Neuronal stem cell (in vitro differentiated cells): ENCODE measurements at regions not wholly inside any gene's neighbourhood (a gene's known extent, or its start where the extent isn't known, plus 50 kb on each side); places are given as distances from the start of the nearest gene placed in this dataset.
A peak's percentile ranks its signal among the peaks of the same experiment; 100 is the strongest.

ENCODE experiments used
- DNase-seq: peaks from one replicate; pipeline ENCODE4 v3.0.0-alpha.2; 2013; ENCODE audit warnings: low spot score
- H2AFZ ChIP-seq: one replicate; pipeline ENCODE4 v1.6.1; 2013; ENCODE audit warnings: mild to moderate bottlenecking, low read length, inconsistent platforms
- H2AK5ac ChIP-seq: 2 replicates; pipeline ENCODE4 v1.6.1; 2013; ENCODE audit warnings: low read depth, mild to moderate bottlenecking, inconsistent platforms, low read length, moderate library complexity, mixed read lengths
- H2BK120ac ChIP-seq: 2 replicates; pipeline ENCODE4 v1.6.1; 2013; ENCODE audit warnings: low read depth, mild to moderate bottlenecking, inconsistent platforms, low read length, moderate library complexity, mixed read lengths
- H2BK12ac ChIP-seq: one replicate; pipeline ENCODE4 v1.6.1; 2013; ENCODE audit warnings: low read length, inconsistent platforms
- H2BK15ac ChIP-seq: 2 replicates; pipeline ENCODE4 v1.6.1; 2013; ENCODE audit warnings: mild to moderate bottlenecking, low read length, inconsistent platforms, mixed read lengths
- H2BK5ac ChIP-seq: one replicate; pipeline ENCODE4 v1.6.1; 2013; ENCODE audit warnings: inconsistent platforms, mild to moderate bottlenecking, low read length, moderate library complexity
- H3K14ac ChIP-seq: one replicate; pipeline ENCODE4 v1.6.1; 2013; ENCODE audit warnings: low read length, inconsistent platforms
- H3K18ac ChIP-seq: 2 replicates; pipeline ENCODE4 v1.6.1; 2013; ENCODE audit warnings: low read length, inconsistent platforms
- H3K23ac ChIP-seq: 2 replicates; pipeline ENCODE4 v1.6.1; 2013; ENCODE audit warnings: low read depth, mild to moderate bottlenecking, mixed read lengths, low read length, inconsistent platforms; ENCODE audit not compliant: poor library complexity
- H3K27ac ChIP-seq: replicated peaks from 3 replicates; pipeline ENCODE4 v1.5.1; 2013; ENCODE audit warnings: low read length, inconsistent platforms
- H3K27me3 ChIP-seq, 3 experiments: 2 replicates each; pipeline ENCODE4 v1.6.1; 2013; ENCODE audit warnings: low read length in 3 of 3, mild to moderate bottlenecking in 2 of 3, inconsistent platforms in 1 of 3, low read depth in 1 of 3, mixed read lengths in 1 of 3, moderate library complexity in 1 of 3; ENCODE audit not compliant: control insufficient read depth in 3 of 3, insufficient read depth in 3 of 3
- H3K36me3 ChIP-seq, 2 donors: replicated peaks in 1 of 2; 2 replicates each; pipeline ENCODE4 v1.6.1; 2013; ENCODE audit warnings: low read length in 2 of 2; ENCODE audit not compliant: control insufficient read depth in 2 of 2, insufficient read depth in 2 of 2
- H3K4ac ChIP-seq: 2 replicates; pipeline ENCODE4 v1.6.1; 2013; ENCODE audit warnings: inconsistent platforms, mild to moderate bottlenecking, low read length, moderate library complexity
- H3K4me1 ChIP-seq, 2 donors: 1 replicate in 1 of 2; 2 replicates in 1 of 2; pipeline ENCODE4 v1.6.1; 2013; ENCODE audit warnings: low read length in 2 of 2, low read depth in 1 of 2; ENCODE audit not compliant: control insufficient read depth in 2 of 2, insufficient read depth in 1 of 2
- H3K4me2 ChIP-seq: one replicate; pipeline ENCODE4 v1.6.1; 2013; ENCODE audit warnings: mild to moderate bottlenecking, low read length, inconsistent platforms; ENCODE audit not compliant: insufficient read depth, poor library complexity, severe bottlenecking
- H3K4me3 ChIP-seq, 2 donors: 2 replicates each; pipeline ENCODE4 v1.5.1; 2013; ENCODE audit warnings: low read length in 2 of 2, mild to moderate bottlenecking in 2 of 2, inconsistent platforms in 1 of 2, moderate library complexity in 1 of 2
- H3K79me1 ChIP-seq: one replicate; pipeline ENCODE4 v1.6.1; 2013; ENCODE audit warnings: low read depth, mild to moderate bottlenecking, inconsistent platforms, low read length, moderate library complexity
- H3K9ac ChIP-seq: one replicate; pipeline ENCODE4 v1.6.1; 2013; ENCODE audit warnings: mild to moderate bottlenecking, low read depth, low read length, inconsistent platforms; ENCODE audit not compliant: poor library complexity
- H3K9me3 ChIP-seq, 2 donors: replicated peaks in 1 of 2; 2 replicates each; pipeline versions ENCODE3 to v1.6.1; 2013; ENCODE audit warnings: low read length in 2 of 2, mild to moderate bottlenecking in 2 of 2, inconsistent platforms in 1 of 2, low read depth in 1 of 2, mixed read lengths in 1 of 2, moderate library complexity in 1 of 2; ENCODE audit not compliant: control insufficient read depth in 2 of 2, insufficient read depth in 1 of 2
- H4K8ac ChIP-seq: one replicate; pipeline ENCODE4 v1.6.1; 2013; ENCODE audit warnings: low read depth, mild to moderate bottlenecking, inconsistent platforms, low read length, moderate library complexity
- H4K91ac ChIP-seq: one replicate; pipeline ENCODE4 v1.6.1; 2013; ENCODE audit warnings: low read length, low read depth, mild to moderate bottlenecking, inconsistent platforms; ENCODE audit not compliant: poor library complexity
- WGBS, 2 donors: extraction: QIAGEN DNeasy Blood & Tissue Kit; methylation state at CpG; one replicate each; pipeline ENCODE4 v1.1.7; 2013; ENCODE audit warnings: missing lambda C conversion rate in 2 of 2, mixed read lengths in 1 of 2; ENCODE audit not compliant: insufficient read length in 2 of 2, insufficient replicate concordance in 1 of 2; ENCODE audit errors: extremely low coverage in 2 of 2; 5-methylcytosine and 5-hydroxymethylcytosine counted together

DNA sequence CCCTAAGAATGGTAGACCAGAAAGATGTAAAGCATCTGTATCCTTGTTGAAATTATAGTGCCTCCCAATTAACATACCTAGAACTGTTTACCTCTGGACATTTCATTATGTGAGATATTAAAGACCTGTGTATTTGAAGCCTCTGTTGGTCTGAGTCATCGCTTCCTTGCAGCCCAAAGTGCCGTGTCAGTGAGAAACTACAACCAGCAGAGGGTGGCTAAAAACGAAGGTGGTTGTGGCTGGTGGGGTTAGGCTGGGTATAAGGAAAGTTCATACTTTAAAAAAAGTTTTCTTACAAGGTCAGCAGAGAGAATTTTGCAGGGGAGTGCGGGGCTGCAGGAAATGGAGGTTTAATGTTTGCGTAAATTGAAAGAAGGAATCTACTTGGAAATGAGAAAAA is 290.7 kb downstream of the TMEM114 start:
- Histone ChIP-seq H4K8ac (no peak overlapping the region), H3K27ac (no peak overlapping the region), H3K9ac (no peak overlapping the region), H3K9me3 (no peaks in the 10 kb centered on the region), H3K27me3 (no peaks in the 10 kb centered on the region), H3K14ac (no peak overlapping the region), H3K4me2 (no peak overlapping the region), H3K4me3 (no peak overlapping the region), H2AK5ac (no peak overlapping the region), H2BK15ac (no peak overlapping the region), H4K91ac (no peak overlapping the region), H3K18ac (no peak overlapping the region), H2BK12ac (no peak overlapping the region), H2AFZ (no peak overlapping the region), H3K23ac (no peak overlapping the region), H2BK5ac (no peak overlapping the region), H3K4me1 (peaks cover 0 to 2% of the 10 kb centered on the region in 2 donors), H3K36me3 (peaks cover 0 to 1% of the 10 kb centered on the region in 2 donors), H3K79me1 (no peaks in the 10 kb centered on the region), H3K4ac (no peak overlapping the region), H2BK120ac (no peak overlapping the region)
- no CpG with 5 or more reads among the region's 5 CpGs for WGBS, 2 donors
- DNase-seq = no peak

DNA sequence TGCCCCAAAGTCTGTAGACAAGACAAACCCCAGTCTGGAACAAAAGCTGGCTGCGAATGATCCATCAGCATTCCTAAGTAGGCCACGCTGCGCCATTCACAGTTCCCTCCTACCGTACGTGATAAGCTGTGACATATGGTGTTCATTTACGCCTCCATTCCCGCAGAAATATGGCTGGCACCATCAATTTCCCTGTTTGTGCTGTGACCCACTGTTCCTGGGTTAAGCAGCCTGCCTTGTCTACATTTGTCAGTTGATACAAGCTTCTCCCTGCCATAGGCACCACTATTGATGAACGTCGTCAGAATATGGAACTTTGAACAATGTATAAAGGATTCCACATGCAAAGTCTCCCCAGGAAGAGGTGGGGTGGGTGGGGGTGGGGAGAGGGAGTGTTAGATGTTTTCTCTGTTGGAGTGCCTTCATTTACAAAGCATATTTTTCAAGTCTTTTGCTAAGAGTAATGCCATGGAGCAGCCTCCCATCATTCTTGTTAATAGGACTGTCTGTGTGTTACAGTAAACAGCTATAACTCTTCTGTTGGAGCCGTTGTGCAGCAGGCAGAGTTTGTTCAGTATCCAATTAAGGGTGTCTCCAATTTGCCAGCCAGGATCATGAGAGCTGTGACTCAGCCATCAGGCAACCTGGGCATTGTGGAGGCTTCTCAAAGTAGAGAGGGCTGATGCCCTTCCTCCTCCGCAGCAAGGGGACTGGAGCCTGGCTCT is 294.6 kb downstream of the TMEM114 start:
- H2AK5ac ChIP-seq = peak overlapping the region; percentile 44
- no peak overlapping the region for H3K4me2 ChIP-seq
- no peak overlapping the region for H2BK15ac ChIP-seq
- H3K79me1 ChIP-seq = no peaks in the 10 kb centered on the region
- H4K91ac ChIP-seq = no peak overlapping the region
- H3K9ac ChIP-seq = no peak overlapping the region
- H3K4me3 ChIP-seq = no peak overlapping the region
- H3K23ac ChIP-seq = peak overlapping the region; percentile 26
- no peak for DNase-seq
- H3K4me1 ChIP-seq = no peaks in the 10 kb centered on the region
- no peaks in the 10 kb centered on the region for H3K27me3 ChIP-seq
- H2BK12ac ChIP-seq = no peak overlapping the region
- no peak overlapping the region for H2BK120ac ChIP-seq
- H2AFZ ChIP-seq = no peak overlapping the region
- no peak overlapping the region for H3K14ac ChIP-seq
- no peaks in the 10 kb centered on the region for H3K9me3 ChIP-seq
- no peak overlapping the region for H4K8ac ChIP-seq
- H3K4ac ChIP-seq = no peak overlapping the region
- no peak overlapping the region for H3K27ac ChIP-seq
- H2BK5ac ChIP-seq = no peak overlapping the region
- WGBS, 2 donors = no CpG with 5 or more reads among the region's 11 CpGs
- no peak overlapping the region for H3K18ac ChIP-seq
- no peaks in the 10 kb centered on the region for H3K36me3 ChIP-seq

DNA sequence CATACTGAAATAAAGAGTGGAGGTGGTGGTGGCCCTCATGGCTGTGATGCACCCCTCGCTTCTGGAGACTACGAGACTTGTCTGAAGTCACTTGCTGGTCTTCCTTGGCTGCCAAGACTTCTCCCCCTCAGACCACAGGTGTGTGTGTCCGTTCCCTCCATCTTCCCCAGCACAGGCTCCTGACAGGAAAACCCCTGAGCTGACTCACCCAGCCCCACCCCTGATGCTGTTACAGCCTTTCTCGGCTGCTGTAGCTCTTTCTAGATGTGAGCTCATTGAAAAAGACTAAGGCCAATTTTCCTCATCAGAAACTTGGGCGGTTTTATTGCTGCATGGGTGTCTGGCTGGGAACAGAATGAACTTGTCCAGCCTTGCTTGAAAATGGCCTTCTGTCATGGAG is 296.9 kb downstream of the TMEM114 start:
- Histone ChIP-seq H3K9me3 (no peaks in the 10 kb centered on the region), H3K9ac (no peak overlapping the region), H3K27ac (no peak overlapping the region), H3K27me3 (no peaks in the 10 kb centered on the region), H3K14ac (no peak overlapping the region), H2BK5ac (no peak overlapping the region), H3K4me3 (no peak overlapping the region), H2BK12ac (no peak overlapping the region), H2BK120ac (no peak overlapping the region), H3K18ac (no peak overlapping the region), H2BK15ac (no peak overlapping the region), H3K36me3 (no peaks in the 10 kb centered on the region), H3K4me1 (no peaks in the 10 kb centered on the region), H4K8ac (no peak overlapping the region), H3K4ac (no peak overlapping the region), H3K23ac (no peak overlapping the region), H2AK5ac (no peak overlapping the region), H3K4me2 (no peak overlapping the region), H4K91ac (no peak overlapping the region), H3K79me1 (no peaks in the 10 kb centered on the region), H2AFZ (no peak overlapping the region)
- WGBS, 2 donors = no CpG with 5 or more reads among the region's 5 CpGs
- DNase-seq = no peak

DNA sequence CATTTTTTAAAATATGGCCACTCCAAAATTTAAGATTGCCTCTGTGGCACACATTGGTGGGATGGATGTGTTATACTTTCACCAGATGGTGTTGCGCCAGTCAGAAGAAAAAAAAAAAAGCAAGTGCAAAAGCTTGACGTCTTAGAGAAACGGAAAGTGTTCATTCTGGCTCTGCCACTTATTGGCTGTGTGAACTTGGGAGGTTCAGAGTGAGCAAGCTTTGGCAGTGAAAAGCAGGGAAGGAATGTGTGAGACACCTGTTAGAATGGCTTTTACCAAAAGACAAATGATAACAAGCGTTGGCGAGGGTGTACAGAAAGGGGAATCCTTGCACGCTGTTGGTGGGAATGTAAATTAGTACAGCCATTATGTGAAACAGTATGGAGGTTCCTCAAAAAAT is 298.0 kb downstream of the TMEM114 start:
- H3K18ac ChIP-seq = no peak overlapping the region
- H4K8ac ChIP-seq = no peak overlapping the region
- no peak overlapping the region for H3K27ac ChIP-seq
- H3K23ac ChIP-seq = no peak overlapping the region
- H3K27me3 ChIP-seq = no peaks in the 10 kb centered on the region
- DNase-seq = no peak
- H2BK15ac ChIP-seq = no peak overlapping the region
- H2BK12ac ChIP-seq = no peak overlapping the region
- no peak overlapping the region for H2AFZ ChIP-seq
- no peak overlapping the region for H2BK5ac ChIP-seq
- no peak overlapping the region for H4K91ac ChIP-seq
- H3K4ac ChIP-seq = no peak overlapping the region
- no CpG with 5 or more reads among the region's 6 CpGs for WGBS, 2 donors
- no peaks in the 10 kb centered on the region for H3K4me1 ChIP-seq
- no peak overlapping the region for H2AK5ac ChIP-seq
- no peak overlapping the region for H3K14ac ChIP-seq
- no peak overlapping the region for H3K9ac ChIP-seq
- H3K36me3 ChIP-seq = no peaks in the 10 kb centered on the region
- no peak overlapping the region for H2BK120ac ChIP-seq
- no peak overlapping the region for H3K4me3 ChIP-seq
- no peaks in the 10 kb centered on the region for H3K9me3 ChIP-seq
- no peaks in the 10 kb centered on the region for H3K79me1 ChIP-seq
- no peak overlapping the region for H3K4me2 ChIP-seq
